ENCODE measurements at regions not wholly inside any gene's neighbourhood (a gene's known extent, or its start where the extent isn't known, plus 50 kb on each side); places are given as distances from the start of the nearest gene placed in this dataset.

DNA sequence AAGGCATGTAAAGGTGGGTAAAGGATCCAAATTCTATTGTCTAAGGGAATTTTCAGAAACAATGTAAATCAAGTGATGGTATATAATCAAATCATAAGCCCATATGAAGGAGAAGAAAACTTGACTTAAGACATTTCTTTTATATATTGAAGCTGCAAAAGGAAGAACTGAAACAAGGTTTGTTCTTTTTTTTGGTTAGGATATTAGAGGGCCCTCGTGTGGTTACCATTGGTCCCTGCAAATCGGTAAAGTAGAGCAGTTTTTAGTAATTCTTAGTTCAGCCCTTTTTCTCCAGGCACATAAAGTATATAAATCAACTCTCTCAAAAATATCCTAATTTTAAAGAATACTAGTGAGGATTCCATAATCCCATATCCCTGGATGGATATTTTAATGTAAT, 105.6 kb upstream of the STK17B start:
- TF ChIP-seq GATA2 (IDR thresholded peaks at IDR 0.05; ENCODE audit: low read depth, low read length) (no peak), GATA3 (IDR thresholded peaks at IDR 0.05; ENCODE audit: low read depth, low read length) (no peak)

Data from SH-SY5Y (cell line).